Sigmoid colon (tissue), 6 donors: ENCODE measurements at regions not wholly inside any gene's neighbourhood (a gene's known extent, or its start where the extent isn't known, plus 50 kb on each side); places are given as distances from the start of the nearest gene placed in this dataset.
A peak's percentile ranks its signal among the peaks of the same experiment; 100 is the strongest.

Experiments
- DNase-seq: peaks from one replicate; pipeline ENCODE4 v3.0.0-alpha.2; 2019
- H3K27ac ChIP-seq, 4 donors: fragments of 200-600 bp; sonication (generic); one replicate each; pipeline ENCODE4 v1.5.1; 2016 to 2019; ENCODE audit warnings: mild to moderate bottlenecking in 1 of 4
- H3K27me3 ChIP-seq, 3 donors: fragments of 200-600 bp; sonication (generic); one replicate each; pipeline ENCODE4 v1.5.1; 2019; ENCODE audit warnings: mild to moderate bottlenecking in 1 of 3
- H3K36me3 ChIP-seq, 4 donors: fragments of 200-600 bp; sonication (generic); one replicate each; pipeline ENCODE4 v1.5.1; 2016 to 2019
- H3K4me1 ChIP-seq, 4 donors: fragments of 200-600 bp; sonication (generic); one replicate each; pipeline ENCODE4 v1.5.1; 2017 to 2019
- H3K4me3 ChIP-seq, 4 donors: fragments of 200-600 bp; sonication (generic); one replicate each; pipeline ENCODE4 v1.5.1; 2017 to 2019; ENCODE audit warnings: mild to moderate bottlenecking in 2 of 4, moderate library complexity in 1 of 4
- H3K9me3 ChIP-seq, 4 donors: fragments of 200-600 bp in 3 of 4; sonication (generic) in 3 of 4; one replicate each; pipeline versions ENCODE4 v1.5.1 to v1.6.1; 2013 to 2019
- EP300 ChIP-seq, 4 donors: sonication (generic); formaldehyde crosslinking; IDR thresholded peaks; one replicate each; pipeline ENCODE4 v1.6.1; 2017; ENCODE audit warnings: antibody characterized with exemption in 4 of 4
- POLR2A ChIP-seq, 2 donors: fragments of 450-650 bp; IDR thresholded peaks; one replicate each; pipeline ENCODE4 v1.6.1; 2016; ENCODE audit warnings: antibody characterized with exemption in 2 of 2, mild to moderate bottlenecking in 2 of 2, moderate library complexity in 2 of 2
- POLR2AphosphoS5 ChIP-seq, 4 donors: sonication (generic); formaldehyde crosslinking; IDR thresholded peaks; one replicate each; pipeline ENCODE4 v1.6.1; 2017; ENCODE audit warnings: antibody characterized with exemption in 4 of 4
- WGBS, 2 donors: extraction: QIAGEN DNeasy Blood & Tissue Kit; methylation state at CpG; one replicate each; pipeline ENCODE4 v1.1.7; 2013; 5-methylcytosine and 5-hydroxymethylcytosine counted together
- intact Hi-C: fragments of 100-400 bp; cut with DNase I; formaldehyde crosslinking; loops from one replicate; pipeline ENCODE4 v1.15.1; 2023
- TF ChIP-seq, protein P1 (sequence below), 4 experiments: fragments of 450-650 bp in 3 of 4; fragments of 200-600 bp in 1 of 4; IDR thresholded peaks; one replicate each; pipeline ENCODE4 v1.5.1; 2016 to 2019; ENCODE audit warnings: antibody characterized with exemption in 4 of 4, mild to moderate bottlenecking in 3 of 4, moderate library complexity in 2 of 4
- donor health status: healthy with polysubstance abuse.
- donor health status: healthy.

DNA sequence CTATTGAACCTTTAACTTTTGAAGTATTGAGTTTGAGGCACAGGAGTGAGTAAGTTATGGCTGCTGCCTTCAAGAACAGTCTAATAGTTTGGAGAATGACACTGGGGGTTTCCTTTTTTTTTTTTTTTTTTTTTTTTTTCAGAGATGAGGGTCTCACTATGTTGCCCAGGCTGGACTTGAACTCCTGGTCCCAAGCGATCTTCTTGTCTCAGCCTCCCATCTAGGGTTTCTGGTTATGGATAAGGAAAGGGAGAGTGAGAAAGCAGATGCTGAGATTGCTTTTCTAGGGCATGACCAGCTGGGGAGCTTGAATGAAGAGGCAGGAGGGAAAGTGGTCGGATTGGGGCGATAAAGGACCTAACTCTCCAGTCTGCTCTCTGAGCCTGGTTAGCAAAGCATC lies 59.9 kb upstream of the BTRC start:
- H3K9me3 ChIP-seq, result no peaks in the 10 kb centered on the region
- no peaks in the 10 kb centered on the region for H3K36me3 ChIP-seq
- H3K27ac ChIP-seq, result no peak overlapping the region
- H3K4me3 ChIP-seq, result no peak overlapping the region
- intact Hi-C loops, result loop anchor here (5.0 to 10.0 kb wide), 2 partner anchors 82 to 171 kb away; no protein-coding TSS in a partner anchor
- peaks cover 0 to 28% (median 20%) of the 10 kb centered on the region in 4 donors for H3K4me1 ChIP-seq
- TF ChIP-seq, protein P1, sequence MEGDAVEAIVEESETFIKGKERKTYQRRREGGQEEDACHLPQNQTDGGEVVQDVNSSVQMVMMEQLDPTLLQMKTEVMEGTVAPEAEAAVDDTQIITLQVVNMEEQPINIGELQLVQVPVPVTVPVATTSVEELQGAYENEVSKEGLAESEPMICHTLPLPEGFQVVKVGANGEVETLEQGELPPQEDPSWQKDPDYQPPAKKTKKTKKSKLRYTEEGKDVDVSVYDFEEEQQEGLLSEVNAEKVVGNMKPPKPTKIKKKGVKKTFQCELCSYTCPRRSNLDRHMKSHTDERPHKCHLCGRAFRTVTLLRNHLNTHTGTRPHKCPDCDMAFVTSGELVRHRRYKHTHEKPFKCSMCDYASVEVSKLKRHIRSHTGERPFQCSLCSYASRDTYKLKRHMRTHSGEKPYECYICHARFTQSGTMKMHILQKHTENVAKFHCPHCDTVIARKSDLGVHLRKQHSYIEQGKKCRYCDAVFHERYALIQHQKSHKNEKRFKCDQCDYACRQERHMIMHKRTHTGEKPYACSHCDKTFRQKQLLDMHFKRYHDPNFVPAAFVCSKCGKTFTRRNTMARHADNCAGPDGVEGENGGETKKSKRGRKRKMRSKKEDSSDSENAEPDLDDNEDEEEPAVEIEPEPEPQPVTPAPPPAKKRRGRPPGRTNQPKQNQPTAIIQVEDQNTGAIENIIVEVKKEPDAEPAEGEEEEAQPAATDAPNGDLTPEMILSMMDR (IDR thresholded peaks at IDR 0.05), result no peak
- no peak for TF ChIP-seq POLR2AphosphoS5 (IDR thresholded peaks at IDR 0.05)
- TF ChIP-seq POLR2A (IDR thresholded peaks at IDR 0.05), result no peak
- no peak for TF ChIP-seq EP300 (IDR thresholded peaks at IDR 0.05)
- peaks cover 11 to 76% (median 46%) of the 10 kb centered on the region in 3 donors for H3K27me3 ChIP-seq
- DNase-seq, result no peak
- 93 to 94% methylated on average over 3 of the region's 3 CpGs for WGBS, 2 donors

DNA sequence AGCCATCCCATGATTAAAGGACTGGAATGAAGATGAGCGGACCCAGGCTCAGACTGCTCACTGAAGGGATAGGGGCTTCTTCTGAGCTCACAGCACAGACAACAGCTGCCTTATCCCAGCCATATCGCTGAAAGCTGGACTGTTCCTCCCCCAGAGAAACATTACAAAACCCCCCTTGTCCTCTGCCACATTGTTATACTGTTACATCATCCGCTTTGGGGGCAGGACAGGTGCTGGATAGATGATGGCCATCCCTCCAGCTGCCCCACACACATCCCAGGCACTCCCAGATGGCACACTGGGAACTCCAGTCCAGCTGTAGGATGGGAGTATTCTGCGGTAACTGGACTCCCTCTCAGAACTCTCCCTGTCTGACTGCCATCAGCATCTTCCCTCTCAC lies 58.7 kb upstream of the BTRC start:
- H3K4me1 ChIP-seq, result peaks cover 0 to 28% (median 20%) of the 10 kb centered on the region in 4 donors
- no peak overlapping the region for H3K4me3 ChIP-seq
- H3K27me3 ChIP-seq, result peaks cover 11 to 64% (median 37%) of the 10 kb centered on the region in 3 donors
- WGBS, 2 donors, result 78 to 80% methylated on average over 4 of the region's 4 CpGs
- no peaks in the 10 kb centered on the region for H3K36me3 ChIP-seq
- no peak overlapping the region for H3K27ac ChIP-seq
- intact Hi-C loops, result loop anchor here (10.0 kb wide), 1 partner anchor 170 kb away; no protein-coding TSS in a partner anchor
- no peak for DNase-seq
- no peaks in the 10 kb centered on the region for H3K9me3 ChIP-seq
- TF ChIP-seq POLR2AphosphoS5 (IDR thresholded peaks at IDR 0.05) (no peak), POLR2A (IDR thresholded peaks at IDR 0.05) (no peak), EP300 (IDR thresholded peaks at IDR 0.05) (no peak)
- TF ChIP-seq, protein P1 (IDR thresholded peaks at IDR 0.05), result no peak

DNA sequence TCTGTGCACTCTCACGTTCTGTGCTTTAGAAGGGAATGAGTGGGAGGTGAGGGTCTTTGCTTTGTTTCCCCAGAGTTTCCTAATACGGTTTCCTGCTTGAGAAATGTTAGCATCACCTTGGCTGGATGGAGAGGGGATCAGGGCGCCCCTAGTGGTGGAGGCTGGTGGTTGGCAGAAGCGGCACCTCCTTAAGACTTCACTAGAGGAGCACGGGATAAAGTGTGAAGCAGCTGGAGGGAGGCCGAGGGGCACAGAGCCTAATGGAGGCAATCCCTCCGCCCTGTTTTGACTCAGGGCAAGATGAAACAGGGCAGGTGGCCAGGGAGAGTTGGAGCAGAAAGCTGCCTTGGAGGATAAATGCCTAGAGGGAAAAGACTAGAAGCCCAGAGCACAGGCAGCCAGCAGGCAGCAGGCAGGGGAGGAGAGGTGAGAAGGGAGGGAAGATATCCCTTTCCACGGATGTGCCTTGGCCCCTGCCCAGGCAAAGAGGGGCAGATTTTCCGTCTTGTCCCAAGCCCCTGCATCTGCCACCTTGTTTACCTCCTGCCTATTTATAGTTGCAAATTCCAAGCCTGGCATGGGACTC lies 56.0 kb upstream of the BTRC start:
- H3K27me3 ChIP-seq, result peaks cover 3 to 43% (median 12%) of the 10 kb centered on the region in 3 donors
- peak; percentile 68 for DNase-seq

DNA sequence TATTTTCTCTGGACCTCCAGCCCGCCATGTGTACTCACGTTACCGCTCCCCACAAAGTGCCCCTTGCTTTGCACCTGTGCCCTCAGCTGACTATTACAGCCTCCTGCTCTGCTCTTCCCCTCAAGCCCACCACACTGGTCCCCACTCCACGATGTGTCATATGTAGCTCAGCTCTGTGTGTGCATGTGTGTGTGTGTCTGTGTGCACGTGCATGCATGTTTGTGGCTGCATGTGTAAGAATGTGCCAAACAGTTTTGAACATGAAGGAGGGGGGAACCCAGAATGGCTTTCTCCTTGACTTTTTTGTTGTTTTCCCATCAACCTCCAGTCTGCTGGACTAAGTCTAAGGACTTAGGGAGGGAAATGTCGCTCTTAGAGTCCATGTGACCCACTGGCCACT lies 54.8 kb upstream of the BTRC start:
- peaks cover 0 to 42% (median 9%) of the 10 kb centered on the region in 3 donors for H3K27me3 ChIP-seq
- intact Hi-C loops, result loop anchor here (10.0 kb wide), 1 partner anchor 166 kb away; no protein-coding TSS in a partner anchor
- 84 to 86% methylated on average over 6 of the region's 6 CpGs for WGBS, 2 donors

More for the DNA sequence above, 56.0 kb upstream of the BTRC start:
- H3K4me3 ChIP-seq, result no peak overlapping the region
- TF ChIP-seq, protein P1 (IDR thresholded peaks at IDR 0.05), result peak in 3 of 4 experiments; percentile 50 to 75 (median 75)
- no peak for TF ChIP-seq POLR2AphosphoS5 (IDR thresholded peaks at IDR 0.05)
- TF ChIP-seq EP300 (IDR thresholded peaks at IDR 0.05), result no peak
- H3K27ac ChIP-seq, result no peak overlapping the region
- no peaks in the 10 kb centered on the region for H3K9me3 ChIP-seq
- H3K36me3 ChIP-seq, result no peaks in the 10 kb centered on the region
- intact Hi-C loops, result loop anchor here (10.0 kb wide), 1 partner anchor 167 kb away; no protein-coding TSS in a partner anchor
- H3K4me1 ChIP-seq, result peaks cover 0 to 7% (median 3%) of the 10 kb centered on the region in 4 donors
- 1 to 7% methylated on average over 9 of the region's 9 CpGs for WGBS, 2 donors

More for the DNA sequence above, 54.8 kb upstream of the BTRC start:
- H3K4me1 ChIP-seq, result peaks cover 0 to 6% (median 2%) of the 10 kb centered on the region in 4 donors
- TF ChIP-seq, protein P1 (IDR thresholded peaks at IDR 0.05), result no peak
- TF ChIP-seq POLR2AphosphoS5 (IDR thresholded peaks at IDR 0.05) (no peak), EP300 (IDR thresholded peaks at IDR 0.05) (no peak), POLR2A (IDR thresholded peaks at IDR 0.05) (no peak)
- H3K9me3 ChIP-seq, result no peaks in the 10 kb centered on the region
- no peaks in the 10 kb centered on the region for H3K36me3 ChIP-seq
- no peak overlapping the region for H3K27ac ChIP-seq
- DNase-seq, result no peak
- no peak overlapping the region for H3K4me3 ChIP-seq
